ENCODE measurements at regions not wholly inside any gene's neighbourhood (a gene's known extent, or its start where the extent isn't known, plus 50 kb on each side); places are given as distances from the start of the nearest gene placed in this dataset.

GRCh38 chr21:36602735-36603134, 96.2 kb upstream of the SIM2 start:
- TF ChIP-seq CTCF (conservative IDR thresholded peaks at IDR 0.05; ENCODE audit: low read depth, low read length) (no peak), EZH2 (IDR thresholded peaks at IDR 0.05; ENCODE audit: low read length, unreplicated experiment) (no peak)
